ENCODE measurements at regions not wholly inside any gene's neighbourhood (a gene's known extent, or its start where the extent isn't known, plus 50 kb on each side); places are given as distances from the start of the nearest gene placed in this dataset.
A peak's percentile ranks its signal among the peaks of the same experiment; 100 is the strongest.

- DNase-seq = no peak
Observed at GRCh38 chr17:12388226-12388625, 277.5 kb upstream of the MYOCD start.

GRCh38 chr17:12389421-12389820, 276.3 kb upstream of the MYOCD start:
- no peak for DNase-seq

GRCh38 chr17:12390631-12391030, 275.1 kb upstream of the MYOCD start:
- no peak for DNase-seq

- no peak for DNase-seq
Observed at GRCh38 chr17:12391468-12391867, 274.2 kb upstream of the MYOCD start.

- peak; percentile 2 for DNase-seq
Observed at GRCh38 chr17:12395733-12396354, 269.8 kb upstream of the MYOCD start.

GRCh38 chr17:12398441-12399051, 267.1 kb upstream of the MYOCD start:
- no peak for DNase-seq

- DNase-seq = no peak
Observed at GRCh38 chr17:12402963-12403622, 262.6 kb upstream of the MYOCD start.

- no peak for DNase-seq
Observed at GRCh38 chr17:12403881-12404398, 261.8 kb upstream of the MYOCD start.

- DNase-seq = no peak
Observed at GRCh38 chr17:12406623-12407215, 259.0 kb upstream of the MYOCD start.

GRCh38 chr17:12407495-12408252, 258.0 kb upstream of the MYOCD start:
- DNase-seq = no peak

- no peak for DNase-seq
Observed at GRCh38 chr17:12409082-12409481, 256.6 kb upstream of the MYOCD start.

- DNase-seq = no peak
Observed at GRCh38 chr17:12410717-12411116, 255.0 kb upstream of the MYOCD start.

- DNase-seq = no peak
Observed at GRCh38 chr17:12415031-12415430, 250.7 kb upstream of the MYOCD start.

- DNase-seq = no peak
Observed at GRCh38 chr17:12421077-12421476, 244.6 kb upstream of the MYOCD start.

- no peak for DNase-seq
Observed at GRCh38 chr17:12421646-12422306, 243.9 kb upstream of the MYOCD start.

GRCh38 chr17:12422651-12423050, 243.0 kb upstream of the MYOCD start:
- DNase-seq = no peak

GRCh38 chr17:12423337-12423736, 242.4 kb upstream of the MYOCD start:
- DNase-seq = no peak

- no peak for DNase-seq
Observed at GRCh38 chr17:12429116-12429515, 236.6 kb upstream of the MYOCD start.

- DNase-seq = no peak
Observed at GRCh38 chr17:12431188-12431587, 234.5 kb upstream of the MYOCD start.

GRCh38 chr17:12438212-12438611, 227.5 kb upstream of the MYOCD start:
- no peak for DNase-seq

- no peak for DNase-seq
Observed at GRCh38 chr17:12438813-12439586, 226.7 kb upstream of the MYOCD start.

- no peak for DNase-seq
Observed at GRCh38 chr17:12445331-12445730, 220.4 kb upstream of the MYOCD start.

All from activated CD4-positive, alpha-beta T cell treated with anti-CD3 and anti-CD28 coated beads for 48 hours (primary cell).